Ascending aorta (tissue), 2 donors: ENCODE measurements at regions not wholly inside any gene's neighbourhood (a gene's known extent, or its start where the extent isn't known, plus 50 kb on each side); places are given as distances from the start of the nearest gene placed in this dataset.

ENCODE experiments used
- DNase-seq, 2 donors: peaks; one replicate each; pipeline ENCODE4 v3.0.0-alpha.2; 2019; ENCODE audit warnings: low spot score in 2 of 2
- H3K27ac ChIP-seq, 2 donors: fragments of 200-600 bp; sonication (generic); one replicate each; pipeline ENCODE4 v1.5.1; 2016 to 2017; ENCODE audit warnings: mild to moderate bottlenecking in 1 of 2
- H3K27me3 ChIP-seq: fragments of 200-600 bp; sonication (generic); one replicate; pipeline ENCODE4 v1.5.1; 2017
- H3K36me3 ChIP-seq, 2 donors: fragments of 200-600 bp; sonication (generic); one replicate each; pipeline ENCODE4 v1.5.1; 2016
- H3K4me1 ChIP-seq, 2 donors: fragments of 200-600 bp; sonication (generic); one replicate each; pipeline ENCODE4 v1.5.1; 2016 to 2017; ENCODE audit warnings: mild to moderate bottlenecking in 1 of 2
- H3K4me3 ChIP-seq, 2 donors: fragments of 200-600 bp; sonication (generic); one replicate each; pipeline ENCODE4 v1.5.1; 2016 to 2017; ENCODE audit warnings: mild to moderate bottlenecking in 1 of 2
- H3K9me3 ChIP-seq, 2 donors: fragments of 200-600 bp; sonication (generic); one replicate each; pipeline ENCODE4 v1.5.1; 2016
- intact Hi-C: fragments of 100-400 bp; cut with DNase I; formaldehyde crosslinking; loops from one replicate; pipeline ENCODE4 v1.15.1; 2023
- TF ChIP-seq, protein P1 (sequence below), 3 experiments: fragments of 200-600 bp in 2 of 3; fragments of 450-650 bp in 1 of 3; sonication (generic) in 2 of 3; IDR thresholded peaks; one replicate each; pipeline ENCODE4 v1.5.1; 2016 to 2019; ENCODE audit warnings: antibody characterized with exemption in 3 of 3, mild to moderate bottlenecking in 1 of 3, moderate library complexity in 1 of 3

DNA sequence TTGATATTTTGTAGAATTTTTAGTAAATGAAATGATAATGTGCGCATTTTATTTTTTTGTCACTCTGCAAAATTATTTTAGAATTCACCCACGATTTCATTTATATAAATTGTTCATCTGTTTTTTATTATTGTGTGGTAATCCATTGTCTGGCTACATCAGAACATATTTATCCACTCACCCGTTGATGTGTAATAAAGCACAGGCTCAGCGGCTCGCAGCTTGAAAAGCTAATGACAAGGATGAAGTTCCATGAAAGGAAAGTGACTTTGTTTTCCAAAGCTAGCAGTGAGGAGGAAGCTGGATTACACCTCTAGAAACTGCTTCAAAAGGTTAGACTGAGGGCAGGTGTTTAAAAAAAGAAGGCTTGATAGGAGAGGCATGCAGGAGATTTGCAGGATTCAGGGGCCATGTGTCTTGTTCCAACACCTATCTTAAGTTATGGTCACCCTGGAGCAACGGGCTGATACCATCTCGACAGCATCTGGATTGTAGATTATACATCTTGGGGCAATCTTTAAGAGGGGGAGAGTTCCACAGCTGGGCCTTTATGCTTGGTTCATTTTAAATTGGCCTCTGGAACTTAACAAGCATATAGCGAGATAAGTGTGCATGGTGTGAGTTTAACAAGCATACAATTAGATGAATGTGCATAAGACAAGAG is 194.1 kb downstream of the TMTC3 start:
- Histone ChIP-seq H3K9me3 (no peaks in the 10 kb centered on the region), H3K36me3 (no peaks in the 10 kb centered on the region), H3K4me1 (no peaks in the 10 kb centered on the region), H3K27me3 (no peaks in the 10 kb centered on the region), H3K27ac (no peak overlapping the region), H3K4me3 (no peak overlapping the region)
- intact Hi-C loops, result no loop called here
- TF ChIP-seq, protein P1, sequence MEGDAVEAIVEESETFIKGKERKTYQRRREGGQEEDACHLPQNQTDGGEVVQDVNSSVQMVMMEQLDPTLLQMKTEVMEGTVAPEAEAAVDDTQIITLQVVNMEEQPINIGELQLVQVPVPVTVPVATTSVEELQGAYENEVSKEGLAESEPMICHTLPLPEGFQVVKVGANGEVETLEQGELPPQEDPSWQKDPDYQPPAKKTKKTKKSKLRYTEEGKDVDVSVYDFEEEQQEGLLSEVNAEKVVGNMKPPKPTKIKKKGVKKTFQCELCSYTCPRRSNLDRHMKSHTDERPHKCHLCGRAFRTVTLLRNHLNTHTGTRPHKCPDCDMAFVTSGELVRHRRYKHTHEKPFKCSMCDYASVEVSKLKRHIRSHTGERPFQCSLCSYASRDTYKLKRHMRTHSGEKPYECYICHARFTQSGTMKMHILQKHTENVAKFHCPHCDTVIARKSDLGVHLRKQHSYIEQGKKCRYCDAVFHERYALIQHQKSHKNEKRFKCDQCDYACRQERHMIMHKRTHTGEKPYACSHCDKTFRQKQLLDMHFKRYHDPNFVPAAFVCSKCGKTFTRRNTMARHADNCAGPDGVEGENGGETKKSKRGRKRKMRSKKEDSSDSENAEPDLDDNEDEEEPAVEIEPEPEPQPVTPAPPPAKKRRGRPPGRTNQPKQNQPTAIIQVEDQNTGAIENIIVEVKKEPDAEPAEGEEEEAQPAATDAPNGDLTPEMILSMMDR (IDR thresholded peaks at IDR 0.05), result no peak
- DNase-seq, result no peak

DNA sequence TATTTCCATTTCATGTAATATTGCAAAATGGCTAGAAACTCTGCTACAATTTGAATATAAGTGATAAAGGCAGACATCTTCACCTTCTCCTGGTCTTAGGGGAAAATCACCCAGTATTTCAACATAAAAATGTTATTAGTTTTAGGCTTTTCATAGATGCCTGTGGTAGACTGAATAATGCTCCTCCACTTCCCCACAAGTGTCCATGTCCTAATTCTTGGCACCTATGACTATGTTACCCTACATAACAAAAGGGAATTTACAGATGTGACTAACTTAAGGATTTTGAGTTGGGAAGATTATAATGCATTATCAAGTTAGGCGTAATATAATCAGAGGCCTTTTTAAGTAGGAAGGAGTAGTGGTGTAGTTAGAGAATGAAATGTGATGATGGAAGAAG is 196.4 kb downstream of the TMTC3 start:
- intact Hi-C loops, result no loop called here
- TF ChIP-seq, protein P1 (IDR thresholded peaks at IDR 0.05), result no peak
- no peaks in the 10 kb centered on the region for H3K27me3 ChIP-seq
- no peak overlapping the region for H3K4me3 ChIP-seq
- H3K27ac ChIP-seq, result no peak overlapping the region
- no peaks in the 10 kb centered on the region for H3K4me1 ChIP-seq
- no peak for DNase-seq
- H3K36me3 ChIP-seq, result no peaks in the 10 kb centered on the region
- H3K9me3 ChIP-seq, result no peaks in the 10 kb centered on the region

DNA sequence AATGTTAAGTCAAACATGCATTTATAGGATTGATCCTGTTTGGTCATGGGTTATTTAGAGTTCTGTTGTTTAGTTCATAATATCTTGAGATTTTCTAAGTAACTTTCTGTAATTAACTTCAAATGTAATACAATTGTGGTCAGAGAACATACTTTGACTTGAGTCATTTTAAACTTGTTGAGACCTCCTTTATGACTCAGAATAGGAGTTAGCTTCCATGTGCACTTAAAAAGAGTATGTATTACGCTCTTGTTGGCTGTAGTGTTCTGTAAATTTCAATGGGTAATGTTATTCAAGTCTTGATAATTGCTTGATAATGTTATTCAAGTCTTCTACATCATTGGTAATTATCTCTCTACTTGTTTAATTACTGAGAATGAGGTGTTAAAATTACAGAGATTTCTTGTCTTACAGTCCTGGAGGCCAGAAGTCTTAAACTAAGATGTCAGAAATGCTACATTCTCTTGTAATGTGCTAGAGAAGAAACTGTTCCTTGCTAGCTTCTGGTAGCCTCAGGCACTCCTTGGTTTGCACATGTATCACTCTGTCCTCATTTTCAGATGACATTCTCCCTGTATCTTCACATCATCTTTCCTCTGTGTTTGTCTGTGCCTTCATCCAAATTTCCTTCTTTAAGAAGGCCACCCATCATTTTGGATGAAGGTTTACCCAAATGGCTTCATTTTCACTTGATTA is 197.3 kb downstream of the TMTC3 start:
- Histone ChIP-seq H3K9me3 (no peaks in the 10 kb centered on the region), H3K4me3 (no peak overlapping the region), H3K36me3 (no peaks in the 10 kb centered on the region), H3K27me3 (no peaks in the 10 kb centered on the region), H3K4me1 (no peaks in the 10 kb centered on the region), H3K27ac (no peak overlapping the region)
- intact Hi-C loops, result no loop called here
- TF ChIP-seq, protein P1 (IDR thresholded peaks at IDR 0.05), result no peak
- no peak for DNase-seq

DNA sequence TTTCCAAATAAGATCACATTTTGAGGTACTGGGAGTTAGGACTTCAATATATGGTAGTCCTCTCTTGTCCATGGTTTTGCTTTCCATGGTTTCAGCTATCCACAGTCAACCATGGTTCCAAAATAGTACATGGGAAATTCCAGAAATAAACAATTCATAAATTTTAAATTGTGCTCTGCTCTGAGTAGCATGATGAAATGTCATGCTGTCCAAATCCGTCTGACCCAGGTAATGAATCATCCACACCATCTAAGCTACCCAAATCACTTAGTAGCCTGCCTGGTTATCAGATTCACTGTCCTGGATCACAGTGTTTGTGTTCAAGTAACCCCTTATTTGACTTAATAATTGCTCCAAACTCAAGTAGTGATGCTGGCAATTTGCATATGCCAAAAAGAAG is 197.9 kb downstream of the TMTC3 start:
- DNase-seq, result no peak
- intact Hi-C loops, result no loop called here
- no peaks in the 10 kb centered on the region for H3K27me3 ChIP-seq

DNA sequence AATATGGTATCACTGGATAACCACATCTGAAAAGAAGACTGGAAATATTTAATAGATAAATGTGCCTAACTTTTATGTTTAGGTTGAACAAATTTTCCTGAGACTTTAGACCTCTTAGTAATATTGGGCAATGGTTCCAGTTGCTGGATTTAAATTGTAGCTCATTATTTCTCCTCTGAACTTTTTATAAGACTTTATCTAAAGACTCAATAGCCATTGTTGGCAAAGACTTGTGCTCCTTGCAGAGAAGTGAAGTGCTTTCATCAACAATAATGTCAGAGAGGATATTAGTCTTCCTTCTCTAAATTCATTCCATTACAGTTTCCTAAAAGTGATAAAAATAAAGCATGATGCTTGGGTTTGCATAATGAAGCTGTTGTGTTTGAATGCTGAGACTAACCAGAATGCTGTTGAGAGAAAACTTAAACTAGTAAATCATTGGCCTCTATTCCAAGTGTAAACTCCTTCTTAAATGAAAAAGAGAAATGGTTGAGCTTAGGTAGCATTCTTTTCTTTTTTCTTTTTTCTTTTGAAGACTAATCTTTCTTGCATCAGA is 200.2 kb downstream of the TMTC3 start:
- no peak for DNase-seq
- Histone ChIP-seq H3K4me3 (no peak overlapping the region), H3K4me1 (no peaks in the 10 kb centered on the region), H3K27me3 (no peaks in the 10 kb centered on the region), H3K9me3 (no peaks in the 10 kb centered on the region), H3K36me3 (no peaks in the 10 kb centered on the region), H3K27ac (no peak overlapping the region)
- intact Hi-C loops, result no loop called here
- TF ChIP-seq, protein P1 (IDR thresholded peaks at IDR 0.05), result no peak

More for the DNA sequence above, 197.9 kb downstream of the TMTC3 start:
- H3K36me3 ChIP-seq, result no peaks in the 10 kb centered on the region
- H3K4me1 ChIP-seq, result no peaks in the 10 kb centered on the region
- no peak overlapping the region for H3K27ac ChIP-seq
- TF ChIP-seq, protein P1 (IDR thresholded peaks at IDR 0.05), result no peak
- no peak overlapping the region for H3K4me3 ChIP-seq
- no peaks in the 10 kb centered on the region for H3K9me3 ChIP-seq
